ENCODE measurements at regions not wholly inside any gene's neighbourhood (a gene's known extent, or its start where the extent isn't known, plus 50 kb on each side); places are given as distances from the start of the nearest gene placed in this dataset.

- dilution Hi-C loops (cut with MboI; ENCODE audit: extremely low pct_ligation_motif_present, low sequenced_read_pairs): no loop called here
- CTCF ChIA-PET: interaction anchor here (1.0 to 1.3 kb wide), 2 partner anchors 11 to 16 kb away, joined by 3 read pairs; no protein-coding TSS in a partner anchor
Observed at GRCh38 chr7:25839084-25839769, 312.8 kb upstream of the NFE2L3 start.

GRCh38 chr7:25840209-25840792 lies 311.7 kb upstream of the NFE2L3 start:
- no peak overlapping the region for H3K4me3 ChIP-seq (replicated peaks in 1 of 3; ENCODE audit: insufficient read depth in 1 of 3, low read depth in 1 of 3, low read length in 3 of 3)
- no peaks in the 10 kb centered on the region for H4K20me1 ChIP-seq (replicated peaks; ENCODE audit: control insufficient read depth, extremely low read depth, insufficient read depth, low read length)
- ChIA-PET POLR2A (no interaction called here), CTCF (interaction anchor here (1.3 kb wide), 1 partner anchor 14 kb away, joined by 3 read pairs; no protein-coding TSS in a partner anchor)
- H3K36me3 ChIP-seq (ENCODE audit: control insufficient read depth in 2 of 2, extremely low read depth in 1 of 2, insufficient read depth in 2 of 2, low read length in 2 of 2): no peaks in the 10 kb centered on the region
- TF ChIP-seq CTCF (IDR thresholded peaks at IDR 0.05; ENCODE audit: extremely low read depth in 1 of 2, insufficient read depth in 1 of 2, low read depth in 1 of 2, low read length in 2 of 2): no peak
- no peak for TF ChIP-seq MAX (IDR thresholded peaks at IDR 0.05; ENCODE audit: insufficient read depth, insufficient read length)
- no peak for TF ChIP-seq POLR2AphosphoS5 (IDR thresholded peaks at IDR 0.05; ENCODE audit: insufficient read depth, low read depth, low read length)
- no peak for TF ChIP-seq MYC (IDR thresholded peaks at IDR 0.05; ENCODE audit: low read depth, low read length)
- no peak for TF ChIP-seq EZH2 (IDR thresholded peaks at IDR 0.05; ENCODE audit: borderline replicate concordance, low read depth, low read length, severe bottlenecking)
- TF ChIP-seq JUN (IDR thresholded peaks at IDR 0.05; ENCODE audit: borderline replicate concordance, insufficient read depth, insufficient read length, low read depth): no peak
- no peak for TF ChIP-seq POLR2A (IDR thresholded peaks at IDR 0.05; ENCODE audit: low read depth, low read length)
- no TSS peak for BruUV-seq (replicated peaks)
- intact Hi-C loops (cut with micrococcal nuclease) (no loop called here), dilution Hi-C loops (cut with MboI; ENCODE audit: extremely low pct_ligation_motif_present, low sequenced_read_pairs) (no loop called here)
- no peak for FAIRE-seq
- no peaks in the 10 kb centered on the region for H3K79me2 ChIP-seq (ENCODE audit: control insufficient read depth, insufficient read depth, low read length)
- no peak overlapping the region for H2AFZ ChIP-seq (ENCODE audit: low read depth, low read length)
- H3K9me1 ChIP-seq (replicated peaks; ENCODE audit: control insufficient read depth, extremely low read depth, insufficient read depth, low read length): no peaks in the 10 kb centered on the region
- H3K4me1 ChIP-seq (ENCODE audit: control insufficient read depth, extremely low read depth, insufficient read depth, low read length): no peaks in the 10 kb centered on the region
- no peak overlapping the region for H3K27ac ChIP-seq (ENCODE audit: insufficient read depth, low read depth, low read length)
- H3K4me2 ChIP-seq (ENCODE audit: insufficient read depth, low read length): no peak overlapping the region
- H3K9ac ChIP-seq (replicated peaks; ENCODE audit: extremely low read depth, insufficient read depth, low read length): no peak overlapping the region
- peaks cover 0 to 1% of the 10 kb centered on the region in 2 experiments for H3K27me3 ChIP-seq (ENCODE audit: control insufficient read depth in 2 of 2, insufficient read depth in 2 of 2, low read length in 2 of 2)
- DNase-seq (ENCODE audit: low read depth, low spot score): no peak
- no peaks in the 10 kb centered on the region for H3K9me3 ChIP-seq (replicated peaks; ENCODE audit: control insufficient read depth, insufficient read depth, low read length)

More at GRCh38 chr7:25839084-25839769, 312.8 kb upstream of the NFE2L3 start:
- no peaks in the 10 kb centered on the region for H3K4me1 ChIP-seq (ENCODE audit: control insufficient read depth, extremely low read depth, insufficient read depth, low read length)
- no peak overlapping the region for H3K4me3 ChIP-seq (replicated peaks in 1 of 3; ENCODE audit: insufficient read depth in 1 of 3, low read depth in 1 of 3, low read length in 3 of 3)
- H3K27ac ChIP-seq (ENCODE audit: insufficient read depth, low read depth, low read length): no peak overlapping the region
- no peak overlapping the region for H3K9ac ChIP-seq (replicated peaks; ENCODE audit: extremely low read depth, insufficient read depth, low read length)
- POLR2A ChIA-PET: no interaction called here
- H4K20me1 ChIP-seq (replicated peaks; ENCODE audit: control insufficient read depth, extremely low read depth, insufficient read depth, low read length): no peaks in the 10 kb centered on the region
- no peaks in the 10 kb centered on the region for H3K36me3 ChIP-seq (ENCODE audit: control insufficient read depth in 2 of 2, extremely low read depth in 1 of 2, insufficient read depth in 2 of 2, low read length in 2 of 2)
- no TSS peak for BruUV-seq (replicated peaks)
- H3K9me1 ChIP-seq (replicated peaks; ENCODE audit: control insufficient read depth, extremely low read depth, insufficient read depth, low read length): no peaks in the 10 kb centered on the region
- no peak overlapping the region for H3K4me2 ChIP-seq (ENCODE audit: insufficient read depth, low read length)
- peaks cover 0 to 1% of the 10 kb centered on the region in 2 experiments for H3K27me3 ChIP-seq (ENCODE audit: control insufficient read depth in 2 of 2, insufficient read depth in 2 of 2, low read length in 2 of 2)
- no peaks in the 10 kb centered on the region for H3K79me2 ChIP-seq (ENCODE audit: control insufficient read depth, insufficient read depth, low read length)
- TF ChIP-seq JUN (IDR thresholded peaks at IDR 0.05; ENCODE audit: borderline replicate concordance, insufficient read depth, insufficient read length, low read depth): no peak
- no peak for TF ChIP-seq FOS (IDR thresholded peaks at IDR 0.05; ENCODE audit: borderline replicate concordance, insufficient read depth, low read length)
- TF ChIP-seq POLR2A (IDR thresholded peaks at IDR 0.05; ENCODE audit: low read depth, low read length): no peak
- intact Hi-C loops (cut with micrococcal nuclease): no loop called here
- H3K9me3 ChIP-seq (replicated peaks; ENCODE audit: control insufficient read depth, insufficient read depth, low read length): no peaks in the 10 kb centered on the region
- no peak for DNase-seq (ENCODE audit: low read depth, low spot score)
- no peak overlapping the region for H2AFZ ChIP-seq (ENCODE audit: low read depth, low read length)
- FAIRE-seq: no peak
